ENCODE measurements at regions not wholly inside any gene's neighbourhood (a gene's known extent, or its start where the extent isn't known, plus 50 kb on each side); places are given as distances from the start of the nearest gene placed in this dataset.

DNA sequence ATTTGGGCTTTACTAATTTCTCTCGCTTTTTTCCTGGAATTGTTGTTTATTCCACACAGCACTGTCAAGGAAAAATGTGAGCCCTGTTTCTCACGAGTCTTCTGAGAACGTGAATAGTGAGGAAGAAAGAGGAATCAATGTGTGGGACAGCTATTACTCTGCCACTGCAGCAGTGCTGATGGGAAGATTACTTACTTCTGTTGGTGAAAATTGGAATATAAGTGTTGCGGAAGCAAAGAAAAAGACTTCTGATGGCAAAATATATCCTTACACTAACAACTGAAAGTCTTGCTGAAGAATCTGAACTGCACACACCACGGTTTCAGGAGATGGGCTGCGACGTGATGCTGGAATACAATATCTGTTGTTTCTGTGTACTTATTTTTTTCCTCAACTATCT, 884.2 kb downstream of the AACS start:
- TF ChIP-seq EZH2phosphoT487 (IDR thresholded peaks at IDR 0.05; ENCODE audit: borderline replicate concordance, low read depth, low read length): no peak
- TF ChIP-seq, protein P1, sequence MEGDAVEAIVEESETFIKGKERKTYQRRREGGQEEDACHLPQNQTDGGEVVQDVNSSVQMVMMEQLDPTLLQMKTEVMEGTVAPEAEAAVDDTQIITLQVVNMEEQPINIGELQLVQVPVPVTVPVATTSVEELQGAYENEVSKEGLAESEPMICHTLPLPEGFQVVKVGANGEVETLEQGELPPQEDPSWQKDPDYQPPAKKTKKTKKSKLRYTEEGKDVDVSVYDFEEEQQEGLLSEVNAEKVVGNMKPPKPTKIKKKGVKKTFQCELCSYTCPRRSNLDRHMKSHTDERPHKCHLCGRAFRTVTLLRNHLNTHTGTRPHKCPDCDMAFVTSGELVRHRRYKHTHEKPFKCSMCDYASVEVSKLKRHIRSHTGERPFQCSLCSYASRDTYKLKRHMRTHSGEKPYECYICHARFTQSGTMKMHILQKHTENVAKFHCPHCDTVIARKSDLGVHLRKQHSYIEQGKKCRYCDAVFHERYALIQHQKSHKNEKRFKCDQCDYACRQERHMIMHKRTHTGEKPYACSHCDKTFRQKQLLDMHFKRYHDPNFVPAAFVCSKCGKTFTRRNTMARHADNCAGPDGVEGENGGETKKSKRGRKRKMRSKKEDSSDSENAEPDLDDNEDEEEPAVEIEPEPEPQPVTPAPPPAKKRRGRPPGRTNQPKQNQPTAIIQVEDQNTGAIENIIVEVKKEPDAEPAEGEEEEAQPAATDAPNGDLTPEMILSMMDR (conservative IDR thresholded peaks at IDR 0.05; ENCODE audit: low read length): no peak
- intact Hi-C loops (cut with micrococcal nuclease; ENCODE audit: unreplicated experiment): no loop called here
- ChIA-PET CTCF (ENCODE audit: unreplicated experiment) (no interaction called here), POLR2A (no interaction called here)
- Histone ChIP-seq H3K9me2 (ENCODE audit: insufficient read depth, low read length) (no peaks in the 10 kb centered on the region), H3K27ac (ENCODE audit: low read depth, low read length, poor library complexity, severe bottlenecking) (no peak overlapping the region), H3K4me2 (ENCODE audit: low read length) (no peak overlapping the region), H3K4me1 (ENCODE audit: insufficient read depth, low read length, poor library complexity, severe bottlenecking) (no peaks in the 10 kb centered on the region), H3K36me3 (ENCODE audit: insufficient read depth, low read length) (no peaks in the 10 kb centered on the region), H3K9me3 (ENCODE audit: low read length) (no peaks in the 10 kb centered on the region), H3K4me3 (ENCODE audit: low read depth, low read length, poor library complexity, severe bottlenecking) (no peak overlapping the region), H4K20me1 (ENCODE audit: insufficient read depth, low read length) (no peaks in the 10 kb centered on the region), H3K79me2 (ENCODE audit: insufficient read depth, low read depth, low read length) (no peaks in the 10 kb centered on the region), H2AFZ (ENCODE audit: low read length) (no peak overlapping the region)
- DNase-seq (ENCODE audit: low spot score): no peak
- BruUV-seq (replicated peaks): no TSS peak

DNA sequence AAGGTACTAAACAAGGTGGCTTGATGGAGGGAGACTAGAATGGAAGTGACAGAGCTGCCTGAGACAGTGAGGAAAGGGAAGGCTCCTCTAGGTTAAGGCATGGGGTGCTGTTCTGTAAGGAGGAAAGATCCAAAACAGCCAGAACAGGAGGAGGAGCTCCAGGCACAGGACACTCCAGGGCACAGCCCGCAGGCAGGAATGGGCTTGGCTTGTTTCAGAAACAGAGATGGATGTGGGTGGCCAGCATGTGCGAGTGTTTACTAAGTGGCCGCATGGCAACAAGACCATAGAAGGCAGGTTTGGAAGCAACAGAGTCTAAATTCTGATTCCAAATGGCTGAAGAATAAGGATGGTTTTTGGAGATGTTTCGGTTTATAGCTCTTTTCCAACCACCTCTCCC, 889.1 kb downstream of the AACS start:
- H3K27ac ChIP-seq (ENCODE audit: low read depth, low read length, poor library complexity, severe bottlenecking): no peak overlapping the region
- POLR2A ChIA-PET: no interaction called here
- no TSS peak for BruUV-seq (replicated peaks)
- H3K4me3 ChIP-seq (ENCODE audit: low read depth, low read length, poor library complexity, severe bottlenecking): no peak overlapping the region
- no peaks in the 10 kb centered on the region for H3K4me1 ChIP-seq (ENCODE audit: insufficient read depth, low read length, poor library complexity, severe bottlenecking)
- no peak for TF ChIP-seq EZH2phosphoT487 (IDR thresholded peaks at IDR 0.05; ENCODE audit: borderline replicate concordance, low read depth, low read length)
- TF ChIP-seq, protein P1 (conservative IDR thresholded peaks at IDR 0.05; ENCODE audit: low read length): no peak
- CTCF ChIA-PET (ENCODE audit: unreplicated experiment): no interaction called here
- no peaks in the 10 kb centered on the region for H3K9me2 ChIP-seq (ENCODE audit: insufficient read depth, low read length)
- H3K9me3 ChIP-seq (ENCODE audit: low read length): no peaks in the 10 kb centered on the region
- no peaks in the 10 kb centered on the region for H3K79me2 ChIP-seq (ENCODE audit: insufficient read depth, low read depth, low read length)
- no peak overlapping the region for H3K4me2 ChIP-seq (ENCODE audit: low read length)
- no peaks in the 10 kb centered on the region for H4K20me1 ChIP-seq (ENCODE audit: insufficient read depth, low read length)
- no peak overlapping the region for H2AFZ ChIP-seq (ENCODE audit: low read length)
- intact Hi-C loops (cut with micrococcal nuclease; ENCODE audit: unreplicated experiment): no loop called here
- no peaks in the 10 kb centered on the region for H3K36me3 ChIP-seq (ENCODE audit: insufficient read depth, low read length)
- DNase-seq (ENCODE audit: low spot score): no peak

DNA sequence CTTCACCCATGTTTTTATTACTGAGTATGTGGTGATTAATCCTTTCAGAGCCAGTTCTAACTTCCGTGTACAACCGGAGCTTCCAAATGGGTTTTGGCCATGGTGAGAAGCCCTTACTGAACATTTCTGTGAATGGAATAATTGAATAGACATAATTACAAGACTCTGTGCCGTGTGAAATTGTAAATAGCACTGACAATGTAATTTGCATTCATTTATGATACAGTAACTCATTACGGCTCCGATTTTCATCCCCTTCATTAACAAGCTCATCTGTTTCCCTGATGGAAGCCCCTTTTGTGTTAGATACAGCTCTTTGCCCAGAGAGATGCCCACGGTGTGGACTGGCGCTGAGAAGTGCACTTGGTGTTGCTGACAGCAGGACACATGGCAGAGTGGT, 891.0 kb downstream of the AACS start:
- POLR2A ChIA-PET: interaction anchor here (0.8 kb wide), 1 partner anchor 22 kb away, joined by 3 read pairs; no protein-coding TSS in a partner anchor
- H3K9me3 ChIP-seq (ENCODE audit: low read length): no peaks in the 10 kb centered on the region
- H3K79me2 ChIP-seq (ENCODE audit: insufficient read depth, low read depth, low read length): no peaks in the 10 kb centered on the region
- no peaks in the 10 kb centered on the region for H3K9me2 ChIP-seq (ENCODE audit: insufficient read depth, low read length)
- H3K4me3 ChIP-seq (ENCODE audit: low read depth, low read length, poor library complexity, severe bottlenecking): no peak overlapping the region
- no peak for DNase-seq (ENCODE audit: low spot score)
- H3K4me2 ChIP-seq (ENCODE audit: low read length): no peak overlapping the region
- no peaks in the 10 kb centered on the region for H4K20me1 ChIP-seq (ENCODE audit: insufficient read depth, low read length)
- CTCF ChIA-PET (ENCODE audit: unreplicated experiment): no interaction called here
- no peaks in the 10 kb centered on the region for H3K4me1 ChIP-seq (ENCODE audit: insufficient read depth, low read length, poor library complexity, severe bottlenecking)
- TF ChIP-seq, protein P1 (conservative IDR thresholded peaks at IDR 0.05; ENCODE audit: low read length): no peak
- no peak for TF ChIP-seq EZH2phosphoT487 (IDR thresholded peaks at IDR 0.05; ENCODE audit: borderline replicate concordance, low read depth, low read length)
- H3K36me3 ChIP-seq (ENCODE audit: insufficient read depth, low read length): no peaks in the 10 kb centered on the region
- BruUV-seq (replicated peaks): no TSS peak
- H2AFZ ChIP-seq (ENCODE audit: low read length): no peak overlapping the region
- intact Hi-C loops (cut with micrococcal nuclease; ENCODE audit: unreplicated experiment): no loop called here
- H3K27ac ChIP-seq (ENCODE audit: low read depth, low read length, poor library complexity, severe bottlenecking): no peak overlapping the region
